ENCODE measurements at regions not wholly inside any gene's neighbourhood (a gene's known extent, or its start where the extent isn't known, plus 50 kb on each side); places are given as distances from the start of the nearest gene placed in this dataset.
A peak's percentile ranks its signal among the peaks of the same experiment; 100 is the strongest.

GRCh38 chr5:146940295-146940694, 61.7 kb upstream of the PPP2R2B start:
- no peak for TF ChIP-seq CTCF (IDR thresholded peaks at IDR 0.05)
- Mint-ChIP-seq H3K27me3 (ENCODE audit: low read depth, poor library complexity) (peaks cover 6% of the 10 kb centered on the region), H3K9me3 (no peaks in the 10 kb centered on the region), H3K4me3 (no peak overlapping the region), H3K36me3 (ENCODE audit: low read depth) (no peaks in the 10 kb centered on the region), H3K27ac (no peak overlapping the region), H3K4me1 (no peaks in the 10 kb centered on the region)
- no peak for DNase-seq

GRCh38 chr5:146944019-146944418, 65.5 kb upstream of the PPP2R2B start:
- no peak overlapping the region for H3K4me3 Mint-ChIP-seq
- H3K36me3 Mint-ChIP-seq (ENCODE audit: low read depth), result no peaks in the 10 kb centered on the region
- no peaks in the 10 kb centered on the region for H3K4me1 Mint-ChIP-seq
- peaks cover 3% of the 10 kb centered on the region for H3K27me3 Mint-ChIP-seq (ENCODE audit: low read depth, poor library complexity)
- no peak overlapping the region for H3K27ac Mint-ChIP-seq
- no peak for TF ChIP-seq CTCF (IDR thresholded peaks at IDR 0.05)
- no peaks in the 10 kb centered on the region for H3K9me3 Mint-ChIP-seq
- no peak for DNase-seq

GRCh38 chr5:146944764-146945616, 66.4 kb upstream of the PPP2R2B start:
- no peaks in the 10 kb centered on the region for H3K36me3 Mint-ChIP-seq (ENCODE audit: low read depth)
- TF ChIP-seq CTCF (IDR thresholded peaks at IDR 0.05), result no peak
- H3K4me1 Mint-ChIP-seq, result no peaks in the 10 kb centered on the region
- H3K27me3 Mint-ChIP-seq (ENCODE audit: low read depth, poor library complexity), result peaks cover 3% of the 10 kb centered on the region
- H3K9me3 Mint-ChIP-seq, result no peaks in the 10 kb centered on the region
- no peak overlapping the region for H3K27ac Mint-ChIP-seq
- H3K4me3 Mint-ChIP-seq, result no peak overlapping the region
- DNase-seq, result no peak

GRCh38 chr5:146945617-146946084, 67.1 kb upstream of the PPP2R2B start:
- Mint-ChIP-seq H3K4me1 (no peaks in the 10 kb centered on the region), H3K4me3 (no peak overlapping the region), H3K27ac (no peak overlapping the region), H3K27me3 (ENCODE audit: low read depth, poor library complexity) (peaks cover 3% of the 10 kb centered on the region), H3K9me3 (no peaks in the 10 kb centered on the region), H3K36me3 (ENCODE audit: low read depth) (no peaks in the 10 kb centered on the region)
- DNase-seq, result no peak
- TF ChIP-seq CTCF (IDR thresholded peaks at IDR 0.05), result no peak

- Mint-ChIP-seq H3K27ac (no peak overlapping the region), H3K4me1 (no peaks in the 10 kb centered on the region), H3K27me3 (ENCODE audit: low read depth, poor library complexity) (no peaks in the 10 kb centered on the region), H3K36me3 (ENCODE audit: low read depth) (no peaks in the 10 kb centered on the region), H3K9me3 (no peaks in the 10 kb centered on the region), H3K4me3 (no peak overlapping the region)
- no peak for DNase-seq
- TF ChIP-seq CTCF (IDR thresholded peaks at IDR 0.05), result peak; percentile 39
Measured at GRCh38 chr5:146947181-146947941, 68.8 kb upstream of the PPP2R2B start.
